Omental fat pad (tissue), 3 donors: ENCODE measurements at regions not wholly inside any gene's neighbourhood (a gene's known extent, or its start where the extent isn't known, plus 50 kb on each side); places are given as distances from the start of the nearest gene placed in this dataset.

ENCODE experiments used
- ATAC-seq: fragments of 150-250 bp; one replicate; pipeline ENCODE4 v1.9.1; 2016; ENCODE audit warnings: mild to moderate bottlenecking, moderate library complexity; ENCODE audit not compliant: low FRiP score
- DNase-seq: peaks from one replicate; pipeline ENCODE4 v3.0.0-alpha.2; 2019; ENCODE audit warnings: low spot score
- TF ChIP-seq, protein P1 (sequence below), 3 donors: fragments of 450-650 bp; IDR thresholded peaks; one replicate each; pipeline ENCODE4 v1.5.1; 2016 to 2017; ENCODE audit warnings: antibody characterized with exemption in 3 of 3, mild to moderate bottlenecking in 3 of 3, moderate library complexity in 2 of 3

DNA sequence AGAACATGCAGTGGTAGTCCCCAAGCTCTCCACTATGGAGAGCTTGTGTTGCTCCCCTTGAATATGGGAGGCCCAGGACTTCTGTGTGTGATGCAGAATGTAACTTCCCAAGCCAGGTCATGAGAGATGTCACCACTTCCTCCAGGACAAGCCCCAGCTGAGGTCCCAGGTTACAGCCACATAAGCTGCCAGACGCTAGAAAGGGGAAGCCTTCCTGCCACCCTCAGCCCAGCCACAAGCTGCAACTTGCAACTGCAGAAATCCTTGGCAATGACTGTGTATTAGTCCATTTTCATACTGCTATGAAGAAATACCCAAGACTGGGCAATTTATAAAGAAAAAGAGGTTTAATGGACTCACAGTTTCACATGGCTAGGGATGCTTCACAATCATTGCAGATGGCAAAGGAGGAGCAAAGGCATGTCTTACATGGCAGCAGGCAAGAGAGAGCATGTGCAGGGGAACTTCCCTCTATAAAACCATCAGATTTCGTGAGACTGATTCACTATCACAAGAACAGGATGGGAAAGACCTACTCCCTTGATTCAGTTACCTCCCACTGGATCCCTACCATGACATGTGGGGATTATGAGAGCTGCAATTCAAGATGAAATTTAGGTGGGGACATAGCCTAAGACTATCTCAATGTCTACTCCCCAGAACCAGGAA, 91.5 kb upstream of the DHX15 start:
- DNase-seq = no peak
- no peak for ATAC-seq
- TF ChIP-seq, protein P1, sequence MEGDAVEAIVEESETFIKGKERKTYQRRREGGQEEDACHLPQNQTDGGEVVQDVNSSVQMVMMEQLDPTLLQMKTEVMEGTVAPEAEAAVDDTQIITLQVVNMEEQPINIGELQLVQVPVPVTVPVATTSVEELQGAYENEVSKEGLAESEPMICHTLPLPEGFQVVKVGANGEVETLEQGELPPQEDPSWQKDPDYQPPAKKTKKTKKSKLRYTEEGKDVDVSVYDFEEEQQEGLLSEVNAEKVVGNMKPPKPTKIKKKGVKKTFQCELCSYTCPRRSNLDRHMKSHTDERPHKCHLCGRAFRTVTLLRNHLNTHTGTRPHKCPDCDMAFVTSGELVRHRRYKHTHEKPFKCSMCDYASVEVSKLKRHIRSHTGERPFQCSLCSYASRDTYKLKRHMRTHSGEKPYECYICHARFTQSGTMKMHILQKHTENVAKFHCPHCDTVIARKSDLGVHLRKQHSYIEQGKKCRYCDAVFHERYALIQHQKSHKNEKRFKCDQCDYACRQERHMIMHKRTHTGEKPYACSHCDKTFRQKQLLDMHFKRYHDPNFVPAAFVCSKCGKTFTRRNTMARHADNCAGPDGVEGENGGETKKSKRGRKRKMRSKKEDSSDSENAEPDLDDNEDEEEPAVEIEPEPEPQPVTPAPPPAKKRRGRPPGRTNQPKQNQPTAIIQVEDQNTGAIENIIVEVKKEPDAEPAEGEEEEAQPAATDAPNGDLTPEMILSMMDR (IDR thresholded peaks at IDR 0.05) = no peak

DNA sequence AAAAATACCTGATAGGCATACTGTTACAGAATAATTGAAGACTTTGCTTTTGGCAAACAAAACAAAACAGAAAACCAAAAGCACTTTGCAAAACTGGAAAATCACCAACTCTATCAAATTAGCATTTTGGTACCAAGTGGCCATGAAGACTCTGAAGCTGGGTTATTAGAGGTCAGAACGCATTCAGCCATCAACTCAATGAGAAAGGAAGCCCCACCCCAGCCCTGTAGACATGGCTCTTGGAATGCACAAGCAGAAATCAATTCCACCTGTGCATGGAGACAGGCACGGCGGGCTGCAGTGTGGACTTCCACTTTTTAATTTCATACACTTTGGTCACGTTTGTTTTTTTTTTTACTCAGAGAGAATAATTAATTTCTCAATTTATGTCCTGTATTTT, 93.6 kb upstream of the DHX15 start:
- ATAC-seq (no peak), DNase-seq (no peak)
- TF ChIP-seq, protein P1 (IDR thresholded peaks at IDR 0.05) = no peak

DNA sequence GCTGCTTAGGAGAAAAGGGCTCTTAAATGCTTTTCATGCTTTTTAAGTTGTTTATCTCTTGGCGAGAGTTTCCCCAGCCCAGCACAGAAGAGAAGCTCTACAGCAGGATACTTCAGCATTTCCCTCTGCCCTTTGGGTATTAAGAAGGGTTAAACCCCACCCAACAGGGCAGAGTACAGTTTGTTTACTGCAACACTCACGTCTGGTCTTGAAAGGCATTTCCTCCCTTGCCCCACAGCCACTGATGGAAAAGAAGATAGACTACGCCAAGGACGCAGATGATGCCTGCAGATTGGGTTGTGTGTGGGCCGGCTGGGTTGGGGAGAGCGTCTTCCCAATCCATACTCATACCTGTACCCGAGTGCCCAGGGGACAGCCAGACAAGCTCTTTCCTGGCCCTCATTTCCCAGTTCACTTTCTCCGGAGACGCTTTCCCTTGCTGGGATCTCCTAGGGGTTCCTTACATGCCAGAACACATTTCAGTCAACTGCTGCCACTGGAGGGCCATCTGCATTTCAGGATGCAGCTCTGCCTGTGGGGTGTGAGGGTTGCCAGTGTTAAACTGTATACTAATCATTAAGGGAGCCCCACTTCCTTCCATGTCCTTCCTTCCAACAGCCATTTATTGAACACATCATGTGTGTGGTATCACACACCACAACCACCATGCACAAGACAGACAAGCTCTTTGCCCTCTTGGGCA, 96.5 kb upstream of the DHX15 start:
- no peak for DNase-seq
- TF ChIP-seq, protein P1 (IDR thresholded peaks at IDR 0.05) = no peak
- ATAC-seq = no peak

DNA sequence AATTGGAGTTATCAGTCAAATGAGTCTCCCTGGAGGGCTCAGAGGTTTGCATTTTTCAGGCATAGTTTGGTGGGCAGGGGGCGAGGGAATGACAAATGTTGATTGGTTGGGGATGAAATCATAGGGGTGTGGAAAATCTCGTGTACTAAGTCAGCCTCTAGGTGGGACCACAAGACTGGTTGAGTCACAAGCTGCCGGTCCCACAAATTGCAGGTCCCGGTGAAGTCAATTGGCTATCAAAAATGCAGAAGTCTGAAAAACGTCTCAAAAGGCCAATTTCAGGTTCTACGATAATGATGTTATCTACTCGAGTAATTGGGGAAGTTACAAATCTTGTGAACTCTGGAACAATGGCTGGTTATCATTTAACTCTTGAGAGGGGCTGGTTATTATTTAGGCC, 98.8 kb upstream of the DHX15 start:
- no peak for ATAC-seq

DNA sequence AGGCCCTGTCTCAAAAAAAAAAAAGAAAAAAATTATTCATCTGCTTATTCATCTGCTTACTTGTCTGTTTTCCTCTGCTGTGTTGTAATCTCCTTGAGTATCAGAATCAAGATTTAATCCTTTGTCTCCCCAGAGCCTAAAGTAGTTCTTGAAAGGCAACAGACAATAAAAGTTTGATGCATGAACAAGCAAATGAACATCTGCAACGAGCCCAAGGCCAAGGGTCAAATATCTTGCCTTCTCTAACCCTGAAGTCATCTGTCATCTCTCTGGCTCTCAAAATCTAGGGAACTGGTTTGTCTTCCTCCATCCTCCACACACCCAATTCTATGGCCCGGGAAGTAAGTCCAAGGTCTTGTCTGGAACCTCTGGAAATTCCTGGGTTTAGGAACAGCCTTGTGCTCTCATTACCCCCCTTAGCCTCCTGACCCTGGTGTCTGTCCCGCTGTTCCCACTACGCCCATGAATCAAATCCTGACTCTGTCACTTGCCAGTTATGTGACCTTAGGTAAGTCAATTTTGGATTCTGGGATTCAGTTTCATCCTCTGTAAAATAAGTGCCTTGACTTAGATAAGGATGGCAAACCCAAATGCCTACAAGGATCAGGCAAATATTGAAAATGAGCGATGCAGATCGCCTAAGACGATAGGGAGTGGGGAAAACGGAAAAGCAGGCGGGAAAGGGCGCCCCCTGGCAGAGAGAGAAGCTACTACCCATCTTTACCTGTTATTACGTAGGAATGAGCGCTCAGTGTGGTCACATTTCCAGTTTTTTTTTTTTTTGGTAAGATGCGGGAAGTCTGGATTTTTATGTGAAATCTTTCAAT, 102.7 kb upstream of the DHX15 start:
- no peak for DNase-seq
- no peak for ATAC-seq
- TF ChIP-seq, protein P1 (IDR thresholded peaks at IDR 0.05) = no peak

More for the DNA sequence above, 98.8 kb upstream of the DHX15 start:
- TF ChIP-seq, protein P1 (IDR thresholded peaks at IDR 0.05) = no peak
- DNase-seq = no peak

DNA sequence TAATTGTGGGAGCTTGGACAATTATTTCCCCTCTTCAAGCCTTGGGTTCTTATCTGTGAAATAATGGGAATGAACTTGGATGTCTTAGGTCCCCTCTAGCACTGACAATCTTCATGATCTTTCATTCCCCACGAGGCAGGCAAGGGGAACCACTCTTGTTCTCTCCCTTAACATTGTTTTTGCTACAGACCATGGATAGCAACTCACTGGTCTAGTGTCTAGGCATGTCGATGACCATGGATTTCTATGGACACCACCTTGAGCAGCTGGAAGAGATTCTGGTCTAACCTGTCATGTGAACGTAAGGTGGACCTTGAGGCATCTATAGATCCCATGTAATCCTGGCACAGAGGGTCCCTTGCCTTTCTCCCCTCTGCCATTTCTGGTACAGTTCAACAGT, 104.1 kb upstream of the DHX15 start:
- no peak for ATAC-seq

More for the DNA sequence above, 104.1 kb upstream of the DHX15 start:
- no peak for DNase-seq
- TF ChIP-seq, protein P1 (IDR thresholded peaks at IDR 0.05) = no peak
